ENCODE measurements at regions not wholly inside any gene's neighbourhood (a gene's known extent, or its start where the extent isn't known, plus 50 kb on each side); places are given as distances from the start of the nearest gene placed in this dataset. TPM values are rescaled to one million over a fixed set of nuclear protein-coding genes. Genes with fewer than 3 reads are reported as not detected.

Small RNA genes in the stretch of these regions (microRNA-seq; reads per million reads assigned to microRNA genes)
- gene MIR8060, result not detected
